ENCODE measurements at regions not wholly inside any gene's neighbourhood (a gene's known extent, or its start where the extent isn't known, plus 50 kb on each side); places are given as distances from the start of the nearest gene placed in this dataset.

- intact Hi-C loops (cut with DNase I) = no loop called here
- no peaks in the 10 kb centered on the region for H3K36me3 ChIP-seq
These were observed 631.8 kb upstream of the SETBP1 start for GRCh38 chr18:44048846-44049245.

GRCh38 chr18:44051026-44051425 is 629.7 kb upstream of the SETBP1 start:
- 41 to 53% (median 45%) methylated on average over 1 of the region's 1 CpG for WGBS, 3 donors

More at GRCh38 chr18:44048846-44049245, 631.8 kb upstream of the SETBP1 start:
- H3K27me3 ChIP-seq = no peaks in the 10 kb centered on the region
- no peak for DNase-seq
- no peak overlapping the region for H3K4me3 ChIP-seq
- H3K4me1 ChIP-seq (ENCODE audit: insufficient read depth) = no peaks in the 10 kb centered on the region
- H3K27ac ChIP-seq = no peak overlapping the region
- WGBS, 3 donors = 75 to 83% (median 79%) methylated on average over 2 of the region's 2 CpGs
- TF ChIP-seq, protein P1, sequence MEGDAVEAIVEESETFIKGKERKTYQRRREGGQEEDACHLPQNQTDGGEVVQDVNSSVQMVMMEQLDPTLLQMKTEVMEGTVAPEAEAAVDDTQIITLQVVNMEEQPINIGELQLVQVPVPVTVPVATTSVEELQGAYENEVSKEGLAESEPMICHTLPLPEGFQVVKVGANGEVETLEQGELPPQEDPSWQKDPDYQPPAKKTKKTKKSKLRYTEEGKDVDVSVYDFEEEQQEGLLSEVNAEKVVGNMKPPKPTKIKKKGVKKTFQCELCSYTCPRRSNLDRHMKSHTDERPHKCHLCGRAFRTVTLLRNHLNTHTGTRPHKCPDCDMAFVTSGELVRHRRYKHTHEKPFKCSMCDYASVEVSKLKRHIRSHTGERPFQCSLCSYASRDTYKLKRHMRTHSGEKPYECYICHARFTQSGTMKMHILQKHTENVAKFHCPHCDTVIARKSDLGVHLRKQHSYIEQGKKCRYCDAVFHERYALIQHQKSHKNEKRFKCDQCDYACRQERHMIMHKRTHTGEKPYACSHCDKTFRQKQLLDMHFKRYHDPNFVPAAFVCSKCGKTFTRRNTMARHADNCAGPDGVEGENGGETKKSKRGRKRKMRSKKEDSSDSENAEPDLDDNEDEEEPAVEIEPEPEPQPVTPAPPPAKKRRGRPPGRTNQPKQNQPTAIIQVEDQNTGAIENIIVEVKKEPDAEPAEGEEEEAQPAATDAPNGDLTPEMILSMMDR (IDR thresholded peaks at IDR 0.05) = no peak
- no peak for TF ChIP-seq EP300 (IDR thresholded peaks at IDR 0.05)
- no peak for TF ChIP-seq POLR2A (IDR thresholded peaks at IDR 0.05)
- no peaks in the 10 kb centered on the region for H3K9me3 ChIP-seq

GRCh38 chr18:44054514-44054913 is 626.2 kb upstream of the SETBP1 start:
- WGBS, 3 donors = 60 to 84% (median 74%) methylated on average over 1 of the region's 1 CpG
- Histone ChIP-seq H3K27ac (no peak overlapping the region), H3K4me3 (no peak overlapping the region), H3K4me1 (ENCODE audit: insufficient read depth) (no peaks in the 10 kb centered on the region), H3K9me3 (no peaks in the 10 kb centered on the region), H3K36me3 (no peaks in the 10 kb centered on the region), H3K27me3 (no peaks in the 10 kb centered on the region)
- DNase-seq = no peak
- intact Hi-C loops (cut with DNase I) = no loop called here
- no peak for TF ChIP-seq EP300 (IDR thresholded peaks at IDR 0.05)
- TF ChIP-seq, protein P1 (IDR thresholded peaks at IDR 0.05) = no peak
- no peak for TF ChIP-seq POLR2A (IDR thresholded peaks at IDR 0.05)

More at GRCh38 chr18:44051026-44051425, 629.7 kb upstream of the SETBP1 start:
- intact Hi-C loops (cut with DNase I) = no loop called here
- no peak overlapping the region for H3K4me3 ChIP-seq
- H3K36me3 ChIP-seq = no peaks in the 10 kb centered on the region
- no peaks in the 10 kb centered on the region for H3K4me1 ChIP-seq (ENCODE audit: insufficient read depth)
- no peaks in the 10 kb centered on the region for H3K9me3 ChIP-seq
- no peak overlapping the region for H3K27ac ChIP-seq
- no peak for TF ChIP-seq POLR2A (IDR thresholded peaks at IDR 0.05)
- TF ChIP-seq, protein P1 (IDR thresholded peaks at IDR 0.05) = no peak
- TF ChIP-seq EP300 (IDR thresholded peaks at IDR 0.05) = no peak
- DNase-seq = no peak
- H3K27me3 ChIP-seq = no peaks in the 10 kb centered on the region

DNA sequence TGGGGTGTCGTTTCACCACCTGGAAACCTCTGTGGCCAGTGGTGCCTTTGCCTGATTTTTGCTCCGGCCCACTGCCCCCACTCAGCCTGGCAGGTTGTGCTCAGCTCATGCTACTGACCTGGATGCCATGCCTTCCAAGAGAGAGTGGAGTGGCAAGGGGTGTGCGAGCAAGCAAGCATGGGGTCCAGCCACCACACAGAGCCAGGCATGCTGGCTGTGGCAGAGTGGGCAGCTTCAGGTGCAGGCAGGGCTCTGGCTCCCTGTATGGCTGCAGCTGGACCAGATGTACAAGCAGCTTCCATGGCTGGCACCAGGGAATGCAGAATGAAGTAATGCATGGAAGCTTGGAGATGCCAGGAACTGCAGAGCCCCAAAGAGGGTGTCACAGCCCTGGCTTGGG is 620.5 kb upstream of the SETBP1 start:
- no peak for DNase-seq
- intact Hi-C loops (cut with DNase I) = no loop called here
- 92 to 94% (median 93%) methylated on average over 3 of the region's 3 CpGs for WGBS, 3 donors
- no peak for TF ChIP-seq EP300 (IDR thresholded peaks at IDR 0.05)
- TF ChIP-seq, protein P1 (IDR thresholded peaks at IDR 0.05) = no peak
- no peak for TF ChIP-seq POLR2A (IDR thresholded peaks at IDR 0.05)
- no peak overlapping the region for H3K4me3 ChIP-seq
- H3K9me3 ChIP-seq = no peaks in the 10 kb centered on the region
- H3K27ac ChIP-seq = no peak overlapping the region
- H3K4me1 ChIP-seq (ENCODE audit: insufficient read depth) = no peaks in the 10 kb centered on the region
- H3K36me3 ChIP-seq = no peaks in the 10 kb centered on the region
- H3K27me3 ChIP-seq = no peaks in the 10 kb centered on the region
